ENCODE measurements at regions not wholly inside any gene's neighbourhood (a gene's known extent, or its start where the extent isn't known, plus 50 kb on each side); places are given as distances from the start of the nearest gene placed in this dataset.

GRCh38 chr13:100809856-100810255 is 135.3 kb upstream of the TMTC4 start:
- Histone ChIP-seq H3K4me3 (no peak overlapping the region), H3K4me1 (no peaks in the 10 kb centered on the region), H3K27ac (no peak overlapping the region), H3K9me3 (no peaks in the 10 kb centered on the region), H3K27me3 (no peaks in the 10 kb centered on the region), H3K36me3 (no peaks in the 10 kb centered on the region)
- TF ChIP-seq POLR2A (IDR thresholded peaks at IDR 0.05) = no peak
- TF ChIP-seq EP300 (IDR thresholded peaks at IDR 0.05) = no peak
- WGBS, 2 donors = 57% methylated on average over 3 of the region's 3 CpGs
- DNase-seq (ENCODE audit: low spot score in 2 of 2) = no peak

- Histone ChIP-seq H3K9me3 (no peaks in the 10 kb centered on the region), H3K27me3 (no peaks in the 10 kb centered on the region), H3K4me3 (no peak overlapping the region), H3K4me1 (no peaks in the 10 kb centered on the region), H3K27ac (peak overlapping the region in 1 of 4 donors; percentile 72), H3K36me3 (no peaks in the 10 kb centered on the region)
- no peak for DNase-seq (ENCODE audit: low spot score in 2 of 2)
- 38 to 62% methylated on average over 2 of the region's 2 CpGs for WGBS, 2 donors
- TF ChIP-seq CTCF (IDR thresholded peaks at IDR 0.05) = no peak
- no peak for TF ChIP-seq POLR2A (IDR thresholded peaks at IDR 0.05)
- no peak for TF ChIP-seq EP300 (IDR thresholded peaks at IDR 0.05)
Observed at GRCh38 chr13:100809129-100809390, 134.5 kb upstream of the TMTC4 start.

GRCh38 chr13:100808330-100809128 is 133.9 kb upstream of the TMTC4 start:
- TF ChIP-seq CTCF (IDR thresholded peaks at IDR 0.05) = no peak
- TF ChIP-seq EP300 (IDR thresholded peaks at IDR 0.05) = no peak
- no peak for TF ChIP-seq POLR2A (IDR thresholded peaks at IDR 0.05)
- no peak for DNase-seq (ENCODE audit: low spot score in 2 of 2)
- Histone ChIP-seq H3K36me3 (no peaks in the 10 kb centered on the region), H3K27me3 (no peaks in the 10 kb centered on the region), H3K4me1 (no peaks in the 10 kb centered on the region), H3K9me3 (no peaks in the 10 kb centered on the region), H3K4me3 (no peak overlapping the region), H3K27ac (peak overlapping the region in 1 of 4 donors; percentile 72)
- WGBS, 2 donors = 48 to 52% methylated on average over 8 of the region's 8 CpGs

- DNase-seq (ENCODE audit: low spot score in 2 of 2) = no peak
- Histone ChIP-seq H3K9me3 (no peaks in the 10 kb centered on the region), H3K27ac (no peak overlapping the region), H3K27me3 (no peaks in the 10 kb centered on the region), H3K4me1 (no peaks in the 10 kb centered on the region), H3K4me3 (no peak overlapping the region), H3K36me3 (no peaks in the 10 kb centered on the region)
- 70 to 84% methylated on average over 6 of the region's 6 CpGs for WGBS, 2 donors
- TF ChIP-seq CTCF (IDR thresholded peaks at IDR 0.05) (no peak), EP300 (IDR thresholded peaks at IDR 0.05) (no peak), POLR2A (IDR thresholded peaks at IDR 0.05) (no peak)
Observed at GRCh38 chr13:100803091-100803490, 128.5 kb upstream of the TMTC4 start.

- no peak overlapping the region for H3K27ac ChIP-seq
- no peaks in the 10 kb centered on the region for H3K4me1 ChIP-seq
- 78 to 82% methylated on average over 8 of the region's 8 CpGs for WGBS, 2 donors
- no peaks in the 10 kb centered on the region for H3K9me3 ChIP-seq
- H3K36me3 ChIP-seq = no peaks in the 10 kb centered on the region
- no peak for DNase-seq (ENCODE audit: low spot score in 2 of 2)
- TF ChIP-seq POLR2A (IDR thresholded peaks at IDR 0.05) (no peak), EP300 (IDR thresholded peaks at IDR 0.05) (no peak)
- no peaks in the 10 kb centered on the region for H3K27me3 ChIP-seq
- H3K4me3 ChIP-seq = no peak overlapping the region
Observed at GRCh38 chr13:100800283-100800875, 125.8 kb upstream of the TMTC4 start.

- 85 to 90% methylated on average over 2 of the region's 2 CpGs for WGBS, 2 donors
- Histone ChIP-seq H3K27ac (no peak overlapping the region), H3K36me3 (no peaks in the 10 kb centered on the region), H3K27me3 (no peaks in the 10 kb centered on the region), H3K9me3 (peaks cover 0 to 5% (median 0%) of the 10 kb centered on the region in 4 donors), H3K4me1 (no peaks in the 10 kb centered on the region), H3K4me3 (no peak overlapping the region)
- no peak for DNase-seq (ENCODE audit: low spot score in 2 of 2)
- TF ChIP-seq CTCF (IDR thresholded peaks at IDR 0.05) (no peak), EP300 (IDR thresholded peaks at IDR 0.05) (no peak), POLR2A (IDR thresholded peaks at IDR 0.05) (no peak)
Observed at GRCh38 chr13:100798739-100799361, 124.3 kb upstream of the TMTC4 start.
